Hepatocyte (in vitro differentiated cells): ENCODE measurements at regions not wholly inside any gene's neighbourhood (a gene's known extent, or its start where the extent isn't known, plus 50 kb on each side); places are given as distances from the start of the nearest gene placed in this dataset.

Source experiments
- DNase-seq: peaks from one replicate; pipeline ENCODE4 v3.0.0-alpha.2; 2016; ENCODE audit warnings: low spot score
- H2AFZ ChIP-seq: fragments of 200-600 bp; sonication (generic); 2 replicates; pipeline ENCODE4 v1.6.0; 2016; ENCODE audit warnings: antibody characterized with exemption, mild to moderate bottlenecking
- H3K27ac ChIP-seq: fragments of 200-600 bp; sonication (generic); 2 replicates; pipeline ENCODE4 v1.5.1; 2016; ENCODE audit warnings: mild to moderate bottlenecking
- H3K27me3 ChIP-seq: fragments of 200-600 bp; sonication (generic); 2 replicates; pipeline ENCODE4 v1.6.1; 2016
- H3K36me3 ChIP-seq: fragments of 200-600 bp; sonication (generic); replicated peaks from 2 replicates; pipeline ENCODE4 v1.5.1; 2016; ENCODE audit warnings: low read depth; ENCODE audit not compliant: insufficient read depth
- H3K4me1 ChIP-seq: fragments of 200-600 bp; sonication (generic); 2 replicates; pipeline ENCODE4 v1.5.1; 2016; ENCODE audit warnings: mild to moderate bottlenecking, moderate library complexity; ENCODE audit not compliant: insufficient read depth
- H3K4me2 ChIP-seq: fragments of 200-600 bp; sonication (generic); 2 replicates; pipeline ENCODE4 v1.6.0; 2016
- H3K4me3 ChIP-seq: fragments of 200-600 bp; sonication (generic); 2 replicates; pipeline ENCODE4 v1.5.1; 2016; ENCODE audit warnings: mild to moderate bottlenecking
- H3K79me2 ChIP-seq: fragments of 200-600 bp; sonication (generic); 2 replicates; pipeline ENCODE4 v1.6.0; 2017; ENCODE audit warnings: mild to moderate bottlenecking
- H3K9me2 ChIP-seq: fragments of 200-600 bp; sonication (generic); replicated peaks from 2 replicates; pipeline ENCODE4 v1.6.0; 2017; ENCODE audit warnings: mild to moderate bottlenecking; ENCODE audit not compliant: insufficient read depth
- H3K9me3 ChIP-seq: fragments of 200-600 bp; sonication (generic); 2 replicates; pipeline ENCODE4 v1.5.1; 2016; ENCODE audit warnings: low read depth, mild to moderate bottlenecking
- H4K20me1 ChIP-seq: fragments of 200-600 bp; sonication (generic); 2 replicates; pipeline ENCODE4 v1.6.0; 2016; ENCODE audit warnings: mild to moderate bottlenecking; ENCODE audit not compliant: insufficient read depth, poor library complexity, severe bottlenecking
- CTCF ChIP-seq: fragments of 200-600 bp; sonication (generic); IDR thresholded peaks from 2 replicates; pipeline ENCODE4 v1.5.1; 2016; ENCODE audit warnings: antibody characterized with exemption, mild to moderate bottlenecking; ENCODE audit not compliant: poor library complexity
- EZH2 ChIP-seq: fragments of 200-600 bp; sonication (generic); IDR thresholded peaks from 2 replicates; pipeline ENCODE4 v1.6.1; 2016; ENCODE audit warnings: antibody characterized with exemption, mild to moderate bottlenecking, borderline replicate concordance
- EZH2phosphoT487 ChIP-seq: fragments of 200-600 bp; sonication (generic); IDR thresholded peaks from one replicate; pipeline ENCODE4 v1.6.1; 2018; ENCODE audit warnings: antibody characterized with exemption, mild to moderate bottlenecking, low read depth, moderate library complexity; ENCODE audit not compliant: unreplicated experiment, severe bottlenecking
- WGBS: methylation state at CpG from one replicate; pipeline ENCODE4 v1.1.6; 2016; ENCODE audit warnings: low lambda C conversion rate; ENCODE audit errors: missing lambda C conversion rate; 5-methylcytosine and 5-hydroxymethylcytosine counted together

- H3K9me2 ChIP-seq = no peaks in the 10 kb centered on the region
- H3K79me2 ChIP-seq = no peaks in the 10 kb centered on the region
- no peaks in the 10 kb centered on the region for H3K4me1 ChIP-seq
- no peaks in the 10 kb centered on the region for H3K9me3 ChIP-seq
- no peak for TF ChIP-seq EZH2phosphoT487
- no peak for TF ChIP-seq EZH2
- TF ChIP-seq CTCF = no peak
- DNase-seq = no peak
- WGBS = 92% methylated on average over 3 of the region's 3 CpGs
- no peak overlapping the region for H3K4me3 ChIP-seq
- no peaks in the 10 kb centered on the region for H3K27me3 ChIP-seq
- no peak overlapping the region for H3K27ac ChIP-seq
- H3K4me2 ChIP-seq = no peak overlapping the region
- H2AFZ ChIP-seq = no peak overlapping the region
- no peaks in the 10 kb centered on the region for H3K36me3 ChIP-seq
- H4K20me1 ChIP-seq = no peaks in the 10 kb centered on the region
These were observed 407.6 kb downstream of the ANKRD50 start for GRCh38 chr4:124304941-124305340.

GRCh38 chr4:124306352-124306751 is 406.2 kb downstream of the ANKRD50 start:
- Histone ChIP-seq H3K9me2 (no peaks in the 10 kb centered on the region), H3K27me3 (no peaks in the 10 kb centered on the region), H3K36me3 (no peaks in the 10 kb centered on the region), H3K4me3 (no peak overlapping the region), H3K4me2 (no peak overlapping the region), H3K27ac (no peak overlapping the region), H3K9me3 (no peaks in the 10 kb centered on the region), H3K79me2 (no peaks in the 10 kb centered on the region), H2AFZ (no peak overlapping the region), H3K4me1 (no peaks in the 10 kb centered on the region), H4K20me1 (no peaks in the 10 kb centered on the region)
- WGBS = 68% methylated on average over 1 of the region's 1 CpG
- TF ChIP-seq EZH2 = no peak
- no peak for DNase-seq

- H3K27me3 ChIP-seq = no peaks in the 10 kb centered on the region
- TF ChIP-seq EZH2 (no peak), EZH2phosphoT487 (no peak), CTCF (no peak)
- no peaks in the 10 kb centered on the region for H3K9me3 ChIP-seq
- H4K20me1 ChIP-seq = no peaks in the 10 kb centered on the region
- no peak overlapping the region for H3K4me2 ChIP-seq
- no peak overlapping the region for H3K27ac ChIP-seq
- no peaks in the 10 kb centered on the region for H3K9me2 ChIP-seq
- no peaks in the 10 kb centered on the region for H3K36me3 ChIP-seq
- no peaks in the 10 kb centered on the region for H3K4me1 ChIP-seq
- H2AFZ ChIP-seq = no peak overlapping the region
- H3K4me3 ChIP-seq = no peak overlapping the region
- WGBS = 81% methylated on average over 3 of the region's 3 CpGs
- no peaks in the 10 kb centered on the region for H3K79me2 ChIP-seq
- no peak for DNase-seq
These were observed 405.4 kb downstream of the ANKRD50 start for GRCh38 chr4:124307143-124307542.

- Histone ChIP-seq H3K4me3 (no peak overlapping the region), H3K27ac (no peak overlapping the region), H3K79me2 (no peaks in the 10 kb centered on the region), H3K9me2 (no peaks in the 10 kb centered on the region), H4K20me1 (no peaks in the 10 kb centered on the region), H2AFZ (no peak overlapping the region), H3K36me3 (no peaks in the 10 kb centered on the region), H3K4me2 (no peak overlapping the region), H3K4me1 (no peaks in the 10 kb centered on the region), H3K27me3 (no peaks in the 10 kb centered on the region), H3K9me3 (no peaks in the 10 kb centered on the region)
- TF ChIP-seq EZH2 (no peak), CTCF (no peak), EZH2phosphoT487 (no peak)
- no peak for DNase-seq
- 73% methylated on average over 1 of the region's 1 CpG for WGBS
These were observed 394.2 kb downstream of the ANKRD50 start for GRCh38 chr4:124318292-124318691.
